Activated naive CD4-positive, alpha-beta T cell treated with anti-CD3 and anti-CD28 coated beads for 36 hours (primary cell): ENCODE measurements at regions not wholly inside any gene's neighbourhood (a gene's known extent, or its start where the extent isn't known, plus 50 kb on each side); places are given as distances from the start of the nearest gene placed in this dataset.

ENCODE experiments used
- CTCF ChIA-PET: fragments of 350-600 bp; sonication (Branson Sonifier 250); formaldehyde crosslinking; loops from one replicate; lab custom pipeline; 2021; ENCODE audit warnings: antibody characterized with exemption; lab: Charles Lee
- DNase-seq: peaks from one replicate; pipeline ENCODE4 v3.0.0-alpha.2; 2020
- H3K27ac Mint-ChIP-seq: one replicate; pipeline ENCODE4 v1.8.0; 2021; ENCODE audit warnings: mild to moderate bottlenecking, mixed read lengths
- H3K27me3 Mint-ChIP-seq: one replicate; pipeline ENCODE4 v1.8.0; 2021; ENCODE audit warnings: low read depth, mixed read lengths
- H3K36me3 Mint-ChIP-seq: one replicate; pipeline ENCODE4 v1.8.0; 2021; ENCODE audit warnings: low read depth, mixed read lengths
- H3K4me1 Mint-ChIP-seq: one replicate; pipeline ENCODE4 v1.8.0; 2021; ENCODE audit warnings: low read depth, mixed read lengths
- H3K4me3 Mint-ChIP-seq: one replicate; pipeline ENCODE4 v1.8.0; 2021; ENCODE audit warnings: mild to moderate bottlenecking, moderate library complexity, mixed read lengths
- H3K9me3 Mint-ChIP-seq: one replicate; pipeline ENCODE4 v1.8.0; 2021; ENCODE audit warnings: mixed read lengths
- intact Hi-C: fragments of 100-400 bp; cut with micrococcal nuclease; formaldehyde crosslinking; loops from one replicate; pipeline ENCODE4 v1.15.1; 2023

DNA sequence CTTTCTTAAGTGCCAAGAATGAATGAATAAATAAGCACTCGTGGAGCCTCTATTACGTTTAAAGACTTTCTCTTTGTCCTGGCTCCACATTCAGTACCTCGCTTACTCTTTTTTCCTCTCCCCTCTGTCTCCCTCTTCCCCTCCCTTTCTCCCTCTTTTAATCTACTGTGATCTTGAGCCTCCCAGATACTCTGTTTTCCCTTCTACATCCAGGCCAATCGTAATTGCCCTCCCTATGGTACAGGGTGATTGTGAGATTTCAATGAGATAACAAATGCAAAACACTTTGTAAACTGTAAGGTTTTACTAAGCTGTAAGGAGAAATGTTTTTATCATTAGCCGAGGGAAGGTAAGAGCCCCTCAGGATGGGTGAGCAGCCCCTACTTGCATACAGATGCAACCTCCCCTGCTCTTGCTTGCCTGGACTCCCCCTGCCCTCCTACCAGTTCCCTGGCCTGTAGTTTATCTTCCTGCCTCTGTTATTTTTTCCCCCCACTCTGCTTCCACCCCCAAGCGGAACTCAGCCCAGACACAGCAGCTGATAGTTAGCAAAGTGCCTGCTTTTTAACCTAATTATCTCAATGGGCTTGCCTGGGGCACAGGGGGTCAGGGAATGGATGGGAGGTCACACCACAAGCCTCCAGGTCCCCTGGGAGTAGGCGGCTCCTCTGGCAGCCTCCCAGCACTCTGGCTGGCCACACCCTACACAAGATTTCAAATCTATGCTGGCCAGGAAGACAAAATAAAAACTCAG is 76.9 kb upstream of the CADM1 start:
- intact Hi-C loops = no loop called here
- H3K36me3 Mint-ChIP-seq = no peaks in the 10 kb centered on the region
- DNase-seq = no peak
- no peaks in the 10 kb centered on the region for H3K4me1 Mint-ChIP-seq
- no peak overlapping the region for H3K27ac Mint-ChIP-seq
- H3K9me3 Mint-ChIP-seq = no peaks in the 10 kb centered on the region
- H3K27me3 Mint-ChIP-seq = no peaks in the 10 kb centered on the region
- CTCF ChIA-PET = no interaction called here
- no peak overlapping the region for H3K4me3 Mint-ChIP-seq

GRCh38 chr11:115580416-115580815 is 76.2 kb upstream of the CADM1 start:
- no peak for DNase-seq
- CTCF ChIA-PET = no interaction called here
- Mint-ChIP-seq H3K27me3 (no peaks in the 10 kb centered on the region), H3K9me3 (no peaks in the 10 kb centered on the region), H3K4me1 (no peaks in the 10 kb centered on the region), H3K27ac (no peak overlapping the region), H3K36me3 (no peaks in the 10 kb centered on the region), H3K4me3 (no peak overlapping the region)
- intact Hi-C loops = no loop called here

DNA sequence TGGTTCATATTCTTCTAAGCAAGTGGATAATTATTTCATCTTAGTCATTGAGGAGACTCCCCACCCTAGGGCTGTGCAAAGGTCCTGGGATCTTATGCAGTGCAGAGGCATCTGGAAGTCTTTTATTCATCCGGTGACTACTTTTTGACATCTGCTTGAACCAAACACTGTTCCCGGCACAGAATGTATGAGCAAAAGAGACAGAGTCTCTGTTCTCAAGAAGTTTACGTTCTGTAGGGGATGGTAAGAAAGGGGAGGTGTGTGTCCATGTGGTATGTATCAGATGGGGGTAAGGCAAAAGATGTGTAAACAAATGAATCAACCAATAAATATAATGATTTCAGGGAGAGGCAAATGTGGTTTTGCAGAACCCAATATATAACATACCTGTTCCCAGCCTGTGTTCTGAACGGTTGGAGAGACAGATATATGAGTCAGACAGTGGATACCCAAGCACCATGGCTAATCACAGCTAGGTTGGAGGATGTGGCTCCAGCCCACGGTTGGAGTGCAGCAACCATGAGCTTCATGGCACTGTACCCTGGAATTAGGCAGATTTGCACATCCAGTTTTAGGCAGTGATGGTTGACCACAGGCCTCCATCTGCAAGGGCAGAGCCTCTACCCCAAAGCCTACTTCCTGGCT is 75.1 kb upstream of the CADM1 start:
- peaks cover under 1% of the 10 kb centered on the region for H3K9me3 Mint-ChIP-seq
- H3K27ac Mint-ChIP-seq = no peak overlapping the region
- no peak for DNase-seq
- peaks cover 2% of the 10 kb centered on the region for H3K27me3 Mint-ChIP-seq
- H3K36me3 Mint-ChIP-seq = no peaks in the 10 kb centered on the region
- intact Hi-C loops = no loop called here
- CTCF ChIA-PET = no interaction called here
- H3K4me3 Mint-ChIP-seq = no peak overlapping the region
- no peaks in the 10 kb centered on the region for H3K4me1 Mint-ChIP-seq

DNA sequence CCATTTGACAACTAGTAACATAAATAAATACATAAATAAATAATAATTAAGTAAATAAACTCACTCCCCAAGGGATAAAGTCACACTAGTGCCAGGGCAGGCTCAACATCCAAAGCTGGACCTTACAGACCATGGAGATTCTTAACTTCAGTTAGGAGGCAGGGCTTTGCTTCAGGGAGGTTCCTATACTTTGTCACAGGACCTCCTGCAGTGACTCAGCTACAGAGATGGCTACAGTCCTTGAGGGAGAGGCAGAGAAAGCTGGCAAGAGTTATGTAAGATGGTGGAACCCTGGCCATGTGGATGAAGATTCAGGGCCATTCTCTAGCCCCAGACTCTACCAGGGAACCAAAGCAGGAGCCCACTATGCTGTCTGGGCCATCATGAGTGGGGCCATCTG is 74.1 kb upstream of the CADM1 start:
- intact Hi-C loops = no loop called here
- no peaks in the 10 kb centered on the region for H3K36me3 Mint-ChIP-seq
- H3K27me3 Mint-ChIP-seq = peaks cover 2% of the 10 kb centered on the region
- H3K27ac Mint-ChIP-seq = no peak overlapping the region
- peaks cover 3% of the 10 kb centered on the region for H3K9me3 Mint-ChIP-seq
- CTCF ChIA-PET = no interaction called here
- no peaks in the 10 kb centered on the region for H3K4me1 Mint-ChIP-seq
- H3K4me3 Mint-ChIP-seq = no peak overlapping the region
- DNase-seq = no peak

- Mint-ChIP-seq H3K27ac (no peak overlapping the region), H3K9me3 (peaks cover 3% of the 10 kb centered on the region), H3K4me1 (no peaks in the 10 kb centered on the region), H3K27me3 (peaks cover 2% of the 10 kb centered on the region), H3K36me3 (no peaks in the 10 kb centered on the region), H3K4me3 (no peak overlapping the region)
- DNase-seq = no peak
- CTCF ChIA-PET = no interaction called here
- intact Hi-C loops = no loop called here
These were observed 73.5 kb upstream of the CADM1 start for GRCh38 chr11:115577701-115578100.

DNA sequence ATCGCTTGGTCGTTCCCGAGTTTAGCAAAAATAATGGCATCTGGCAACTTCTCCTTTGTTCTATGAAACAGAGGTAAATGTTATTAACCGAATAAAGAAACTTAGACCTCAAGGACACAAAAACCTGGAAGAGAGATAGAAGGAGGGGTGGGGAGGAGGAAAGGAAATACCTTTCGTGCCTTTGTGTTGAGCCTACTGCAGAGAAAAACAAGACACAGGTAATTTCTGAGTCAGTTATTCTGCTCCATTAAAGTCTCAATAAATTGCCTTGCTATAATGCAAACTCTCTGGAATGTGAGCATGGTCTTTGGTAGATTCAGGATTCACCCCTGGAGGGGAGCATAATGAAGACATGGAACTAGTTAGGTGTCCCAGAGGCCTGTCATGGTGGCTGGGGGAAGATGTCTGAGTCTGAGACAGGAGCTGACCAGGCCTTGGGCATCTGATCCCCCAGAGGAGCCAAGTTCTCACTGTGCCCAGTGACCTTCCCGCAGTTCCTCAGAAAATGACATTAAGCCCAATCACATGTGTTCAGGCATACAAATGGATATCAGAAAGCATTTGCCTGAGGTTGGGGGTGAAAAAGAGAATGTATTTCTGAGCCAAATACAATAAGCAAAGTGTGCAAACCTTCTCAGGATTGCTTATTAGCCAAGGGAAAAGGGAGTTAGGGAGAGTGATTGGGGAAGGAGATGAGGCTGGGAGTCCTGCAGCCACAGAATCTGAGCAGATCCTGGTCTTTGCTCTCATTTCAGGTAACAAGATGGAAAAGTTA is 72.6 kb upstream of the CADM1 start:
- CTCF ChIA-PET = no interaction called here
- peaks cover 6% of the 10 kb centered on the region for H3K27me3 Mint-ChIP-seq
- no peak for DNase-seq
- intact Hi-C loops = no loop called here
- no peak overlapping the region for H3K4me3 Mint-ChIP-seq
- H3K27ac Mint-ChIP-seq = no peak overlapping the region
- peaks cover 3% of the 10 kb centered on the region for H3K9me3 Mint-ChIP-seq
- H3K36me3 Mint-ChIP-seq = no peaks in the 10 kb centered on the region
- H3K4me1 Mint-ChIP-seq = no peaks in the 10 kb centered on the region

DNA sequence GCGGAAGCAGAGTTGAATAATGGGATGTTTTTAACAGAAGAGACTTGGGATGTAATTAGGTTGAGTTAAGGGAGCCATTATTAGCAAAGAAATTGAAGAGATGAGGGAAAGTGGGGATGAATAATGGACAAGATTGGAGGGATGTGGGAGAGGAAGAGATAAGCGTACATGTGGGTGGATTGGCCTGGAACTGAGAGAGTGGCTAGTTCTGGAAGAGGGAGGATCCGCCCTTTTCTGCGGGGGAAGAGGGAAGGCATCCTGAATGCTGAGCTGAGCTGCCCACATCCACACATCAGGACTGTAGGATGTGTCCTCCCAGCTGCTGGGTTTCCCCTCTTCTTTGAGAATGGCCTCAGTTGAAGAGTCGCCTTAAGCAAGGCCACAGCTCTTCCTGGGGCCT is 68.3 kb upstream of the CADM1 start:
- no peak overlapping the region for H3K27ac Mint-ChIP-seq
- no peak for DNase-seq
- peaks cover 8% of the 10 kb centered on the region for H3K27me3 Mint-ChIP-seq
- peaks cover 3% of the 10 kb centered on the region for H3K9me3 Mint-ChIP-seq
- CTCF ChIA-PET = no interaction called here
- no peaks in the 10 kb centered on the region for H3K36me3 Mint-ChIP-seq
- intact Hi-C loops = no loop called here
- H3K4me3 Mint-ChIP-seq = no peak overlapping the region
- H3K4me1 Mint-ChIP-seq = no peaks in the 10 kb centered on the region

DNA sequence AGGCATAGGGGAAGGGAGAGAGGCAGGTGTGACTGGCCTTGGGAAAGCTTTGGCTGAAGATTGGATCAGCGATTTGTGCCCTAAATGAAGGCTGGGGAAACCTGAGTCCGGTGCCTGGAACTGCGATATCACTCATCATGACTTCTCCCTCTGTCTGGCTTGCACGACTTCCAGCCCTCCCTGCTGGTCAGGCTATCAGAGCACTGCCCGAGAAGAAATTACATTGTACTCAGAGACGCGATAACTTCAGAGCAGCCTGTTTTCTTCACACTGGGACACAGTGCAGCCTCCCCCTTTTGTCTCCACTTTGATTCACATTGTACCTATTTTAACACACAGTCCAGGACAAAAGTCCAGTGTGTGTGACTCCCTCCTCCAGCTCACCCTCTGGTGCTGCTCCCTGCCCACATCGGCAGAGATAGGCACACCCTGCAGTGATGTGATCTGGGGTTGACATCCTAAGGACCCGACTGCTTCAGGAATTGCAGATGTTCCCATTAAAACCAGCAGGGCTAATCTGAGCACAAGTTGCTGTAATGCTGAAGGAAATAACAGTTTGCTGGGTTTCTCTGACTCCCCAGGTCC is 62.1 kb upstream of the CADM1 start:
- no peaks in the 10 kb centered on the region for H3K9me3 Mint-ChIP-seq
- no peaks in the 10 kb centered on the region for H3K36me3 Mint-ChIP-seq
- no peaks in the 10 kb centered on the region for H3K4me1 Mint-ChIP-seq
- H3K27ac Mint-ChIP-seq = no peak overlapping the region
- CTCF ChIA-PET = no interaction called here
- no peak overlapping the region for H3K4me3 Mint-ChIP-seq
- H3K27me3 Mint-ChIP-seq = peaks cover 3% of the 10 kb centered on the region
- no peak for DNase-seq
- intact Hi-C loops = no loop called here

DNA sequence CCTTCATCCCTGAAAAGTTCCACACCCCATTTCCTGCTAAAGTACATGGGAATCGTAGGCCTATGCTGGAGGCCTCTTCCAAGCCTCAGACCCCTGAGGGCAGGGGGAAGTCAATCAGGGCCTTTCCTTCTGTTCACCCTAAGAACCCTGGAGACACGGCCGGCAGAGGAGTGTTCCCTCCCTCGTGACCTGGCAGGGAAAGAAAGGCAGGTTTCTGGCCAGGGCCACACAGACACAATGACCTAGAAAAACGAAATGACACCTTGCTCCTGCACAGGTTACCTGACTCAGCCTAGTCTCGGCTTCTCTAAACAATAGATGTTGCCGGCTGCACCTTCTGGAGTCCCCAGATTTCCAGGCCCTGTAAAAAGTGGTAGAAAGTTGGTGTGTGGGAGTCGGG is 60.6 kb upstream of the CADM1 start:
- H3K9me3 Mint-ChIP-seq = no peaks in the 10 kb centered on the region
- H3K27ac Mint-ChIP-seq = no peak overlapping the region
- DNase-seq = no peak
- intact Hi-C loops = no loop called here
- H3K27me3 Mint-ChIP-seq = peaks cover 3% of the 10 kb centered on the region
- CTCF ChIA-PET = no interaction called here
- H3K4me3 Mint-ChIP-seq = no peak overlapping the region
- no peaks in the 10 kb centered on the region for H3K4me1 Mint-ChIP-seq
- H3K36me3 Mint-ChIP-seq = no peaks in the 10 kb centered on the region

GRCh38 chr11:115561116-115561515 is 56.9 kb upstream of the CADM1 start:
- no peak for DNase-seq
- no peaks in the 10 kb centered on the region for H3K27me3 Mint-ChIP-seq
- no peak overlapping the region for H3K4me3 Mint-ChIP-seq

GRCh38 chr11:115558635-115559034 is 54.4 kb upstream of the CADM1 start:
- intact Hi-C loops = no loop called here
- no peak overlapping the region for H3K4me3 Mint-ChIP-seq
- H3K4me1 Mint-ChIP-seq = no peaks in the 10 kb centered on the region
- no peaks in the 10 kb centered on the region for H3K27me3 Mint-ChIP-seq
- DNase-seq = no peak
- no peaks in the 10 kb centered on the region for H3K9me3 Mint-ChIP-seq
- H3K36me3 Mint-ChIP-seq = no peaks in the 10 kb centered on the region
- CTCF ChIA-PET = no interaction called here
- no peak overlapping the region for H3K27ac Mint-ChIP-seq

More at GRCh38 chr11:115561116-115561515, 56.9 kb upstream of the CADM1 start:
- intact Hi-C loops = no loop called here
- Mint-ChIP-seq H3K9me3 (no peaks in the 10 kb centered on the region), H3K4me1 (no peaks in the 10 kb centered on the region), H3K36me3 (no peaks in the 10 kb centered on the region), H3K27ac (no peak overlapping the region)
- CTCF ChIA-PET = no interaction called here

- Mint-ChIP-seq H3K9me3 (no peaks in the 10 kb centered on the region), H3K36me3 (no peaks in the 10 kb centered on the region), H3K27me3 (no peaks in the 10 kb centered on the region), H3K4me1 (no peaks in the 10 kb centered on the region), H3K27ac (no peak overlapping the region), H3K4me3 (no peak overlapping the region)
- CTCF ChIA-PET = no interaction called here
- intact Hi-C loops = no loop called here
- no peak for DNase-seq
These were observed 53.5 kb upstream of the CADM1 start for GRCh38 chr11:115557681-115558080.
